Mesenchymal stem cell (in vitro differentiated cells and primary cell): ENCODE measurements at regions not wholly inside any gene's neighbourhood (a gene's known extent, or its start where the extent isn't known, plus 50 kb on each side); places are given as distances from the start of the nearest gene placed in this dataset.
"Not testable (repeated sequence)": the region's sequence is repeated elsewhere in the genome, so short reads cannot be mapped to it uniquely, and the experiment has no call there.

Experiments used
- DNase-seq: peaks from one replicate; pipeline ENCODE4 v3.0.0-alpha.2; 2013
- H2AFZ ChIP-seq: one replicate; pipeline ENCODE4 v1.6.1; 2013; ENCODE audit warnings: low read depth, mild to moderate bottlenecking, control low read depth, inconsistent platforms, low read length, moderate library complexity
- H2AK5ac ChIP-seq: 2 replicates; pipeline ENCODE4 v1.6.1; 2013; ENCODE audit warnings: low read length, moderate library complexity, mild to moderate bottlenecking, inconsistent platforms; ENCODE audit not compliant: severe bottlenecking
- H2BK120ac ChIP-seq: one replicate; pipeline ENCODE4 v1.6.1; 2013; ENCODE audit warnings: low read depth, mild to moderate bottlenecking, inconsistent platforms, low read length, moderate library complexity
- H2BK12ac ChIP-seq, 2 experiments: one replicate each; pipeline ENCODE4 v1.6.1; 2013; ENCODE audit warnings: inconsistent platforms in 2 of 2, low read length in 2 of 2, mild to moderate bottlenecking in 2 of 2, moderate library complexity in 2 of 2, control low read depth in 1 of 2
- H2BK15ac ChIP-seq: one replicate; pipeline ENCODE4 v1.6.1; 2013; ENCODE audit warnings: mild to moderate bottlenecking, low read depth, inconsistent platforms; ENCODE audit not compliant: poor library complexity, severe bottlenecking
- H2BK5ac ChIP-seq: 2 replicates; pipeline ENCODE4 v1.6.1; 2013; ENCODE audit warnings: low read depth, mild to moderate bottlenecking, low read length, control low read depth, inconsistent platforms; ENCODE audit not compliant: poor library complexity, severe bottlenecking
- H3K14ac ChIP-seq, 2 experiments: one replicate each; pipeline ENCODE4 v1.6.1; 2013; ENCODE audit warnings: inconsistent platforms in 2 of 2, low read length in 2 of 2, control low read depth in 1 of 2, mild to moderate bottlenecking in 1 of 2, moderate library complexity in 1 of 2
- H3K18ac ChIP-seq, 2 experiments: one replicate each; pipeline ENCODE4 v1.6.1; 2013; ENCODE audit warnings: inconsistent platforms in 2 of 2, low read length in 2 of 2, control low read depth in 1 of 2, low read depth in 1 of 2, mild to moderate bottlenecking in 1 of 2
- H3K23ac ChIP-seq, 2 experiments: one replicate each; pipeline ENCODE4 v1.6.1; 2013; ENCODE audit warnings: inconsistent platforms in 2 of 2, low read length in 2 of 2, mild to moderate bottlenecking in 2 of 2, moderate library complexity in 2 of 2, control low read depth in 1 of 2
- H3K27ac ChIP-seq: 2 replicates; pipeline ENCODE4 v1.5.1; 2013; ENCODE audit warnings: mild to moderate bottlenecking, moderate library complexity, low read length, control low read depth, inconsistent platforms; ENCODE audit not compliant: poor library complexity, severe bottlenecking
- H3K27me3 ChIP-seq, 2 experiments: 2 replicates each; pipeline versions ENCODE4 v1.6.1 to v1.7.0; 2013; ENCODE audit warnings: low read length in 2 of 2, mild to moderate bottlenecking in 2 of 2, moderate library complexity in 2 of 2, control low read depth in 1 of 2, inconsistent platforms in 1 of 2; ENCODE audit not compliant: control insufficient read depth in 1 of 2, insufficient read depth in 1 of 2
- H3K36me3 ChIP-seq, 2 experiments: 2 replicates each; pipeline versions ENCODE4 v1.6.1 to v1.7.0; 2013; ENCODE audit warnings: low read length in 2 of 2, control low read depth in 1 of 2, inconsistent platforms in 1 of 2, low read depth in 1 of 2, mild to moderate bottlenecking in 1 of 2; ENCODE audit not compliant: insufficient read depth in 2 of 2, control insufficient read depth in 1 of 2
- H3K4ac ChIP-seq, 2 experiments: one replicate each; pipeline ENCODE4 v1.6.1; 2013; ENCODE audit warnings: inconsistent platforms in 2 of 2, low read length in 2 of 2, mild to moderate bottlenecking in 2 of 2, moderate library complexity in 2 of 2, control low read depth in 1 of 2, low read depth in 1 of 2
- H3K4me1 ChIP-seq: 2 replicates; pipeline ENCODE4 v1.6.1; 2013; ENCODE audit warnings: low read depth, low read length, control low read depth; ENCODE audit not compliant: control insufficient read depth, insufficient read depth
- H3K4me2 ChIP-seq: 2 replicates; pipeline ENCODE4 v1.6.1; 2013; ENCODE audit warnings: low read length, mild to moderate bottlenecking, inconsistent platforms; ENCODE audit not compliant: poor library complexity, severe bottlenecking
- H3K4me3 ChIP-seq, 2 experiments: 2 replicates each; pipeline versions ENCODE4 v1.5.1 to v1.7.0; 2013; ENCODE audit warnings: low read length in 2 of 2, mild to moderate bottlenecking in 2 of 2, control low read depth in 1 of 2, low read depth in 1 of 2; ENCODE audit not compliant: insufficient read depth in 1 of 2
- H3K79me1 ChIP-seq: replicated peaks from 2 replicates; pipeline ENCODE4 v1.6.1; 2013; ENCODE audit warnings: mild to moderate bottlenecking, control low read depth, low read length, inconsistent platforms; ENCODE audit not compliant: poor library complexity, severe bottlenecking
- H3K9ac ChIP-seq: 2 replicates; pipeline ENCODE4 v1.7.0; 2013; ENCODE audit warnings: mild to moderate bottlenecking, low read length, moderate library complexity
- H3K9me3 ChIP-seq: 2 replicates; pipeline ENCODE4 v1.7.0; 2013; ENCODE audit warnings: mild to moderate bottlenecking, low read length; ENCODE audit not compliant: control insufficient read depth
- H4K8ac ChIP-seq: one replicate; pipeline ENCODE4 v1.6.1; 2013; ENCODE audit warnings: inconsistent platforms, mild to moderate bottlenecking, low read length, moderate library complexity
- H4K91ac ChIP-seq: one replicate; pipeline ENCODE4 v1.6.1; 2013; ENCODE audit warnings: mild to moderate bottlenecking, low read length, inconsistent platforms
- WGBS: methylation state at CpG from one replicate; pipeline ENCODE4 v1.1.7; 2013; ENCODE audit warnings: mixed read lengths; 5-methylcytosine and 5-hydroxymethylcytosine counted together

- DNase-seq: no peak
- Histone ChIP-seq H3K79me1 (no peaks in the 10 kb centered on the region), H3K4me3 (no peak overlapping the region), H2BK12ac (no peak overlapping the region), H3K9me3 (no peaks in the 10 kb centered on the region), H3K14ac (no peak overlapping the region), H3K4me2 (no peak overlapping the region), H3K4ac (no peak overlapping the region), H3K9ac (no peak overlapping the region), H2BK15ac (no peak overlapping the region), H2AK5ac (no peak overlapping the region), H3K36me3 (no peaks in the 10 kb centered on the region), H2BK120ac (no peak overlapping the region), H2AFZ (no peak overlapping the region), H3K23ac (no peak overlapping the region), H4K8ac (no peak overlapping the region), H3K27me3 (no peaks in the 10 kb centered on the region), H3K18ac (no peak overlapping the region), H2BK5ac (no peak overlapping the region), H4K91ac (no peak overlapping the region), H3K27ac (no peak overlapping the region), H3K4me1 (no peaks in the 10 kb centered on the region)
- WGBS: no CpG with 5 or more reads among the region's 1 CpG
Observed at GRCh38 chr16:65697065-65697464, 575.2 kb upstream of the CDH11 start.

- not testable (repeated sequence) for H3K27me3 ChIP-seq, H3K14ac ChIP-seq, H3K4me3 ChIP-seq, H2BK5ac ChIP-seq, H2AK5ac ChIP-seq, H3K4ac ChIP-seq, H2BK12ac ChIP-seq, H3K18ac ChIP-seq, H3K23ac ChIP-seq, H3K9me3 ChIP-seq, H2AFZ ChIP-seq, H2BK15ac ChIP-seq, H2BK120ac ChIP-seq, H4K8ac ChIP-seq, H3K4me1 ChIP-seq, H3K4me2 ChIP-seq, H3K9ac ChIP-seq, H3K79me1 ChIP-seq, H4K91ac ChIP-seq, H3K36me3 ChIP-seq, H3K27ac ChIP-seq, DNase-seq
- no CpG with 5 or more reads among the region's 4 CpGs for WGBS
Observed at GRCh38 chr16:65691846-65692245, 570.0 kb upstream of the CDH11 start.

GRCh38 chr16:65689726-65690125 lies 567.9 kb upstream of the CDH11 start:
- Histone ChIP-seq H3K18ac (no peak overlapping the region), H3K23ac (no peak overlapping the region), H3K79me1 (no peaks in the 10 kb centered on the region), H4K91ac (no peak overlapping the region), H3K4me3 (no peak overlapping the region), H2BK120ac (no peak overlapping the region), H2AFZ (no peak overlapping the region), H4K8ac (no peak overlapping the region), H3K4ac (no peak overlapping the region), H3K36me3 (no peaks in the 10 kb centered on the region), H3K27ac (no peak overlapping the region), H3K9ac (no peak overlapping the region), H2BK12ac (no peak overlapping the region), H2BK5ac (no peak overlapping the region), H2AK5ac (no peak overlapping the region), H3K27me3 (no peaks in the 10 kb centered on the region), H3K9me3 (no peaks in the 10 kb centered on the region), H2BK15ac (no peak overlapping the region), H3K4me2 (no peak overlapping the region), H3K4me1 (no peaks in the 10 kb centered on the region), H3K14ac (no peak overlapping the region)
- WGBS: 100% methylated on average over 5 of the region's 8 CpGs
- DNase-seq: no peak

- Histone ChIP-seq H4K8ac (no peak overlapping the region), H3K79me1 (no peaks in the 10 kb centered on the region), H2BK12ac (no peak overlapping the region), H3K4ac (no peak overlapping the region), H3K4me1 (no peaks in the 10 kb centered on the region), H3K9ac (no peak overlapping the region), H3K4me2 (no peak overlapping the region), H3K14ac (no peak overlapping the region), H2BK120ac (no peak overlapping the region), H3K18ac (no peak overlapping the region), H2BK15ac (no peak overlapping the region), H2BK5ac (no peak overlapping the region), H3K27me3 (no peaks in the 10 kb centered on the region), H3K36me3 (no peaks in the 10 kb centered on the region), H2AFZ (no peak overlapping the region), H2AK5ac (no peak overlapping the region), H4K91ac (no peak overlapping the region), H3K23ac (no peak overlapping the region), H3K9me3 (peaks cover 6% of the 10 kb centered on the region), H3K27ac (no peak overlapping the region), H3K4me3 (no peak overlapping the region)
- WGBS: 90% methylated on average over 1 of the region's 1 CpG
- no peak for DNase-seq
Observed at GRCh38 chr16:65688301-65688700, 566.4 kb upstream of the CDH11 start.
